ENCODE measurements at regions not wholly inside any gene's neighbourhood (a gene's known extent, or its start where the extent isn't known, plus 50 kb on each side); places are given as distances from the start of the nearest gene placed in this dataset.
A peak's percentile ranks its signal among the peaks of the same experiment; 100 is the strongest.

DNA sequence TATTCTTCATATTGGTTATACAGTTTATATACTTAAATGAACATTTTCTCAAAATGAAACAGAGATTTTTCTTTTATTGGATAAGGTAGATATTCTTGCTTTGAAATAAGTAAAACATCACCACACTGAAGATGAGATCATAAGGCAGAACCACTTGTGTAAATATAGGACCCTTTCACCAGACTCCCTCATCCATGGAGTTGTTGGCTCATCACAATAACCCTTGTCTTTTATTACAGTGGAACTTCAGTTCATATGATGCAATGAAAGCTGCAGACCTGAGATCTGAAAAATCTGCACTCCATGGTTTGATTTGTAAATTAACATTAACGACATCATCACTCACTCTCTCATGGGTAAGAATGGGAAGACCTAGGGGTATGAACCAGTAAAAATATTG lies 51.9 kb upstream of the DBX2 start:
- DNase-seq = no peak

DNA sequence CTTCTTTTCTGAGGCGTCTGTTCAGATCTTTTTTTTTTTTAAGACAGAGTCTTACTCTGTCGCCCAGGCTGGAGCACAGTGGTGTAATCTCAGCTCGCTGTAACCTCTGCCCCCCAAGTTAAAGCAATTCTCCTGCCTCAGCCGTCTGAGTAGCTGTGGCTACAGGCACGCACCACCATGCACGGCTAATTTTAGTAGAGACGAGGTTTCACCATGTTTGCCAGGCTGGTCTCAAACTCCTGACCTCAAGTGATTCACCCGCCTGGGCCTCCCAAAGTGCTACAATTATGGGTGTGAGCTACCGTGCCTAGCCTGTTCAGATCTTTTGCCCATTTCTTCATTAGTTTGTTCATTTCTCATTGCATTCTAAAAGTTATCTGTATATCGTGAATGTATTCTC lies 55.1 kb upstream of the DBX2 start:
- no peak for DNase-seq

DNA sequence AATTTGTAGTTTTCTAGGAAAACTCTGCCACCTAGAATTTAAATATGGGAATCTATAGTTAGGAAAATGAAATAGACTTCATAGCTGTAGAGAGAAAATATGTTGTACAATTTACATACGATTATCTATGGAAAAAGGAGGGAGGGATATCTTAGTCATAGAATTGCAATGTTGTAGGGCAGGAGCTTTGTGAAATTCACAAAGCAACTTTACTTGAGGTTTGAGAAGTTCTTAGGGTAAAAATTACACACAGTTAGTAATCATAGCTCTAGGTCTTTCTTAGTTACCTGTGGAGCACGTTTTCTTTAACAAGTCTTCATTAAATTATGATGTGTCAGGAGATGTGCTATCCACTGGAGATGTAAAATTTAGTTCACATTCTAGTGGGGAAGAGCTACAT lies 61.4 kb upstream of the DBX2 start:
- DNase-seq = no peak

DNA sequence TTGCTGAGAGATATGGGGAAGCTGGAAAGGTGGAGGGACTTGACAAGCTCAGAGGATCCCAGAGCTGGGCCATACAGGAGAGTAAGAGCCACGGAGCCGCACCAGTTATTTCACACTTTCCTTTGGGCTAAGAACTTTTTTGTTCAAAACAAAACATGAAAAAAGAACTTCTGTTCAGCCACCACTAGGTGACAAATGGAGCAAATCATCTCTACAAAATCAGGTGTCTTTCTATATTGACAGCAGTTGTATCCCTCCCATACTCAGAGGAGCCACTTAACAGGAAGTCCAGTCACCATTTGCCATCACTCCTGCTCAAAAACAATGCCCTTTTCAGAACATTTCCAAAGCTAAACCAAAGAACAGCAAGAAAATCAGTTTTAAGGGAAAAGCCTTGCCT lies 70.3 kb upstream of the DBX2 start:
- no peak for DNase-seq

DNA sequence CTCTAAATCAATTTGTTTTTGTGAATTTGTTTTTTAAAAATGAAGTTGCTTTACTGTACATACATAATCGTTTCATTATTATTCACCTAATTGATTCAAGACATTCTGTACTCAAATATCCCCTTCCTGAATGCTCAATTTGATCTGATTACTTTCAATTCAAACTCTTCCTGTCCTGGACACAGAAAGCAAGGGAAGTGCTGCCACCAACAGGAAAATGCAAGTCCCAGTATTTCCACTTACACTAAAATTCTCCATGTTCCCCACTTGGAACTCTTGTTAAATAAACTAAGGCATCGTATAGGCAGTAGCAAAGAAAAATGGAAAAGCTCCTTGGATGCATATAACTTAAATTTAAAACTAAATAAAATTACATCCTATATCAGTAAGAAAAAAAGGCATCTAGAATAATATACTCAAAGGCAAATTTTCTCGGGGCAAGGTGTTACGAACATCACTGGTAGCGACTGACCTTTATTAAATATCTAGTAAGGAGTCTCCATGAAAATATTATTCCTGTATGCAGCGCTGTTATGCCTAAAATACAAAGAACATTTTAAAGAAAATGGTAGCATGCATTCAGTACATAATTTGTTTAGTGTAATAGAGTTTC lies 72.0 kb upstream of the DBX2 start:
- peak; percentile 23 for DNase-seq

DNA sequence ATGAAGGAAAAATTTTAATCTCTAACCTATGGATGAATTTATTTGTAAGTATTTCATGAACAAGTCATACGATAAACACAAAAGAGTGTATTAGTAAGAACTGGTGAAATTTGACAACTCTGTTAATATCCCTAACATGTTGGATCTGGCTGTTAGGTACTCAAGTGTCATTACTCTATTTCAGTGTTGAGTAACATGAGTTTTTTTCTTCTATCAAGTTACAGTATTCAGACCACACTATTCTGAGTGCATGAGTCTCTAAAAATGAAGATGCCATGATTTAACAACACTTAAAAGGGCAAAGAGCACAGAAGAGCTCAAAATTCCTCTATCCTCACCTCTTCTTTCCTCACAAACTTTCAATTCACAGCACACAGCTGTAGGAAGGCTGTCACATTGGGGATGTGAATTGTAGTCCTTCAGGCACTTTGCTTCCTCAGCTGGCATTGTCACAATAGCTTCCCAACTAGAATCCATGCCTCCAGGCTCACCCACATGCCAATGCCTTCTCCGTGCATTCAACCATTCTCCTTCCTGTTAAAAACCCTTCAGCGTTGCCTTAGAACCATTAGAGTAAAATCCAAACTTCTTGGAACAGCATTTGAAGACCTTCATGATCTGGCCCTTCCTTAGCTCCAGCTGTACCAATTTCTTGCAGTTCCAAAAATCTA lies 73.7 kb upstream of the DBX2 start:
- DNase-seq = no peak

DNA sequence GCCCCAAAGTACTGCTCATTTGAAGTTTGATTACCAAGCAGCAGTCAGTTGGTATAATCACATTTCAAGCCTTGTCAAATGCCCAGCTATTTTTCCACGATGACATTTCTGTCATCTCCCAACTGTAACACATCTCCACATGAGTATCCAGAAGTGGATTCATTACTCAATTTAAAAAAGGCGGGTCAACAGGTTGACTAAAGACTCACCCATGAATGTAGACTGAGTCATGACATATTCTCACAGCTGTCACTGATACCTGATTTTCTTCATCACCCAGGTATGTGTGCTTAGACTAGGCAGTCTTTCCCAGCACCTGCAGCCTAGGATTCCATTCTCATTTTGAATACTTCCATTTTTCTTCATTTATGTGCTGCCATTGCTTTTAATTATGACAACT lies 75.1 kb upstream of the DBX2 start:
- no peak for DNase-seq

DNA sequence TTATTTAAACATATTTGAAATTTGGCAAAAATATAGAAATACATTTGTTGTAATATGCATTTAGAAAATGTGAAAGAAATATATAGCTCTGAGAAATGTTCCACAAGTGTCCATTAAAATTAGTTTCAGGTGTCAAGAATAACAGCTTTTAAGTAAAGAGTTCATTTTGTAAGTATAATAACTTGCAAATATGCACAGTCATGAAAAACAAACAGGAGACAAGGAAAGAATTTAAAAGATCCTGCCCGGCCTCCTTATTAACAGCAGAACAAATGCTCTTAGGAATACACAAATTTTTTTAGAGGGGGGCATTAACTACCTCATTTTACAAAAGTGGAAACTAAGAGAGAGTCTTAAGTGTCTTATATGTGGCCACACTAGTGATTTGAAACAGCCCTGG lies 77.7 kb upstream of the DBX2 start:
- no peak for DNase-seq

DNA sequence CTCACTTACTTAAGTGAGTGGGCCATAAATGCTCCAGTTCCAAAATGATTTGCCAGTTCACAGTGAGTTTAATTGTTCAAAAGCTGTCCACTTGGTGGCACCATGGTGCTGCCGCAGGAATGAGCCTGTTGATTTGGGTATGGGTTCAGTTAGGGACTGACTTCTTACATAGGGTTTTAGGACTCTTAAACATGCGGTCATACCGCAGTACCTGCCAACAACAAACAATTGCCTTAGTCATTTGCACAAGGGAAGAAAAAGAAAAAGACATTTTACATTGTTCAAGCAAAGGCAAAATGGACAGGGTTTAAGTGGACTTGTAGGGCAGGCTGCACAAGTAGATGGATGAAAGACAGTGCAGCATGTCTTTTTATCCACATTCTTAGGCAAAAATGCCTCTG lies 80.0 kb upstream of the DBX2 start:
- DNase-seq = peak; percentile 51

DNA sequence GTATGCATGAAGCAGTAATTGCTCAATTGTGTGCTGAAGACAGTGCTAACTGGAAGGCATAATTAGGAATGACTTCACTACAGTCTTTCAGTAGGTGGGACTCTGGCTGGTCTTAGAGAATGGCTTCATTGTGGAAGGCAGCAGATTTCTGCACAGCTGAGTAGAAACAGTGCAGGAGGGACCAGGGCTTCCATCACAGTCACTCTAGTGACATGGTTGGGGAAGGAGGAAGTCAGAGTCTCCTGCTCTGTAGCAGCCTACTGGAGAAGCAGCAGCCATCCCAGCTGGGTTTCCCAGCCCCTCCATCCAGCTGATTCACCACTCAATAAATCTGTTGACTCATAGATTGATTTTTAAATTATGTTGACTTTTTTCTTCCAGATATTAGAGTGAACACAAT lies 80.6 kb upstream of the DBX2 start:
- DNase-seq = no peak

DNA sequence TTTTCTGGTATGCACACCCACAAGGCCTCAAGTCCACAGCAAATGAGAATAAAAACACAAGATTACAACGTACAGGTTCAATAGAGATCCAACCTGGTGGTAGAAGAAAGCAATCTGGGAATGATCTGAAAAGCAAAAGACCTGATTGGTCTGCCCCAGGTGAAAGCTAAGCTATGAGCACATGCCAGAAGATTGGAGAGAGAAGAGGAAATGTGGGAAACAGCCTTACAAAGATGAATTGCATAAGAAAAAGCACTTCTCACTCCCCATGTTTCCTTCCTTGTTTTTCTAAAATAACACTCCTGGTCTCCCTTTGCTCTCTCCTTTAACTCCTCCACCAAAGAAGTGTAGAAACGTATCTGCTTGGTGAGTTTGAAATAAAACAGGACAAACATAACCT lies 77.3 kb upstream of the ANO6 start:
- DNase-seq = no peak

DNA sequence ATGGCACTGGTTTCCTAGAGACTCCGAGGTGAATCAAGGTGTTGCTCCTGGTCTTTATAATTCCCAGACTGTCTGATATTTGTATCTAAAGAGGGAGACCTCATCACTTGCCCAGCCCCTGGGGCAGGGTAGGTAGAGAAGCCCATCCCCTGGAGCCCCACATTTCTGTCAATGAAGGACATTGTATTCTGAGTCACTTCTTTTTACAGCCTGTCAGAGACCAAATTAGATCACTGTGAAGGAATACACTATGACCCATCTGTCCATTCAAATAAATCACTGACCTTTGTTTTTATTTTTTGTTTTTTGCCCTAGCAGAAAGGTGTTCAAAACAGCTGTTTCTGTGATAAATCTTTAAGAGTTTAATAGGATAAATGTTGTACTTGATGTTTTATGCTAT lies 67.9 kb upstream of the ANO6 start:
- no peak for DNase-seq

DNA sequence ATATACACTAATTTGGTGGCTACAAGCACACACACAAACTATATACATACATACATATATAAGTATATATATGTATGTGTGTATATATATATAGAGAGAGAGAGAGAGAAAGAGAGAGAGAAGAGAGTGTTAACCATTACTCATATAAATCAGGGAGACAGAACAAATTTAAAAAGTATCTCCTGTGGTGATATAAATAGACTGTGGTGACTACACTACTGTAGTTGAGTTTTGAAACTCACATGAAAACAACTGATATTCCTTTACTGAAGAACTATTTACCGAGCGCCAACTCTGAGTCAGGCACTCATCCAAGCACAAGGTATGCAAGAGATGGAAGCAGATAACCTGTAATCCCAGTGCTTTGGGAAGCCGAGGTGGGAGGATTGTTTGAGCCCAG lies 67.3 kb upstream of the ANO6 start:
- DNase-seq = no peak

DNA sequence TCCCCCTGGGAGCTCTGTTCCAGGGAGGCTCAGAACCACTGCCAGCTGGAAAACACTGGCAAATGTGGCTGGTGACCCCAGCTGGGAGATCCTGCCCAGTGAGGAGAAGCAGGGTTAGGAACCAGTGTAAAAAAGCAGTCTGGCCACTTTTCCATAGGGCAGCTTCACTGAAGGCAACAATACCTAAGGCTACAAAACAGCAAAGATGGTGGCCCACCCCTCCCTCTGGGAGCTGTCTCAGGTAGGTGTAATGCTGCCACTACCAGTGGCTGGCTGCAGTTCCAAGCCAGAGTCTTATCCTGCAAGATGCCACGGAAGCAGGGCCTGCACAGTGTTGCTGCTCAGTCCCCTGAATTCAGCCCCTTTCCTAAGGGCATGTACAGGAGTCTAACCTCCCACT lies 50.6 kb upstream of the ANO6 start:
- DNase-seq = no peak

DNA sequence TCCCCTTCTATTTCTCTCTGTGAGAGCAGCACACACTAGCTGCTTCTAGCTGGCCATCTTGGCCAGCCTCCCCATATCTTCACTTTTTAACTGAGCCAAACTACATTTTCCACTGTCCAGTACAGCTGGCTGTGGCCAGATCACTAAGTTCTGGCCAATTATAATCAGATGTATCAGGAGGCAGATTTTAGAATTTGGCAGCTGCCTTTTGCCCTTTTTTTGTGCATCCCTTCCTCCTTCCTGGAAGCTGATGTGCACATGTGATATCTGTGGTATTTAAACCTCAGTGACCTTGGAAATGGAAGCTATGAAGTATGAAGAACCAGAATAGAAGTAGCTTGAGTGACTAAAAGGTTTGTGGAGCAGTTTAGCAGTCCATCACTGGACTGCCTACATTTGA lies 49.8 kb upstream of the ANO6 start:
- DNase-seq = no peak
